ENCODE measurements at regions not wholly inside any gene's neighbourhood (a gene's known extent, or its start where the extent isn't known, plus 50 kb on each side); places are given as distances from the start of the nearest gene placed in this dataset.
"Not testable (repeated sequence)": the region's sequence is repeated elsewhere in the genome, so short reads cannot be mapped to it uniquely, and the experiment has no call there.

DNA sequence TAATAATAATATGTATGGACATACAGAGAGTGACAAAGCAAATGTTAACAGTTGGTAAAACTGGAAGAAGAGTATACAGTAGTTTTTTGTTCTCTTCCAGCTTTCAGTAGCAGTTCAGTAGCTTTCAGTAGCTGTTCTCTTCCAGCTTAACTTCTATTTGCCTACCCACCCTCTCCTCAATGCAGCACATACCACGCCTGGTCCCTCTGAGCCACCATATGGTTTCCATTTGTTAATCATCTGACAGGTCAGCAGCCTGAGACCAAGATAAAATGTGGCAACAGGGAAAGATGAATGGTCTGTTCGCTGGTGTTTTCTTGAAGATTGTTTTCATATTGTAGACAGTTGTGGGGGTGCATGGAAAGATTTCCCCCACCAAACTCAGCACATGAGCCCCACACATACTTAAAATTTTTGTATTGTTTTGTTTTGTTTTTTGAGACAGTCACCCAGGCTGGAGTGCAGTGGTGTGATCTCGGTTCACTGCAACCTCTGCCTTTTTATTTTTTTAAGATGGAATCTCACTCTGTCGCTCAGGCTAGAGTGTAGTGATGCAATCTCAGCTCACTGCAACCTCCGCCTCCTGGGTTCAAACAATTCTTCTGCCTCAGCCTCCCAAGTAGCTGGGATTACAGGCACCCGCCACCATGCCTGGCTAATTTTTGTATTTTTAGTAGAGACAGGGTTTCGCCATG lies 56.8 kb downstream of the ATP6V0E2 start:
- H3K9me3 ChIP-seq; H3K36me3 ChIP-seq; H3K27me3 ChIP-seq; H3K4me3 ChIP-seq; H3K4me1 ChIP-seq; intact Hi-C loops (cut with DNase I); DNase-seq (ENCODE audit: low spot score in 2 of 2); H3K27ac ChIP-seq: not testable (repeated sequence)

DNA sequence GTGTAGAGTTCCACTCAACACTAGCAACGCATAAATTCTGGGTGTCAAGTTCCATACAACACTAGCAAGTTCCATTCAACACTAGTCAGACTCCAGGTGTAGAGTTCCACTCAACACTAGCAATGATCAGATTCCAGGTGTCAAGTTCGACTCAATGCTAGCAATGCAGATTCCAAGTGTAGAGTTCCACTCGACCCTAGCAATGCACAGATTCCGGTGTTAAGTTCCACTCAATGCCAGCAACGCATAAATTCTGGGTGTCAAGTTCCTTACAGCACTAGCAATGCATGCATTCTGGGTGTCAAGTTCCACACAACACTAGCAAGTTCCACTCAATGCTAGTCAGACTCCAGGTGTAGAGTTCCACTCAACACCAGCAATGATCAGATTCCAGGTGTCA lies 60.0 kb downstream of the ATP6V0E2 start:
- H3K9me3 ChIP-seq; H3K27ac ChIP-seq; H3K36me3 ChIP-seq; intact Hi-C loops (cut with DNase I); H3K4me1 ChIP-seq; H3K27me3 ChIP-seq; DNase-seq (ENCODE audit: low spot score in 2 of 2); H3K4me3 ChIP-seq: not testable (repeated sequence)

DNA sequence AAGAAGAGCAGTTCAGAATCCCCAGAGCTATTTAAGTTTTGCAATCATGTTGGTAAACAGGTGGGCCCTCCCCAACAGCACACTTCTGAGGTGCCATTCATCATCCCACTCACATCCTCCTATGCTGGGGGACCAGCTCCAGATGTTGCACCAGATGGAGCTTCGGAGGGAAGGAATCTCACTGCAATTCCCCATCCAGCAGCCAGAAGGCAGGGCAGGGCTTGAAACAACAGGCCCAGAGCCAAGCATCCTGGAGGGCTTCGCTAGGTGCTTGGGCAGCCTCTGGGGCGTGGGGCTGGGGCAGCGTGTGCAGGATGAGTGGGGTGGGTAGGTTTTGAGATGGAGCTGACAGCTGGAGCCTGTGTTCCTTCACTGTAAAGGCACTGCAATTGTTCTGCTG lies 73.6 kb downstream of the ATP6V0E2 start:
- DNase-seq (ENCODE audit: low spot score in 2 of 2); H3K27me3 ChIP-seq; H3K9me3 ChIP-seq; H3K4me1 ChIP-seq; H3K4me3 ChIP-seq; intact Hi-C loops (cut with DNase I); H3K36me3 ChIP-seq; H3K27ac ChIP-seq: not testable (repeated sequence)

DNA sequence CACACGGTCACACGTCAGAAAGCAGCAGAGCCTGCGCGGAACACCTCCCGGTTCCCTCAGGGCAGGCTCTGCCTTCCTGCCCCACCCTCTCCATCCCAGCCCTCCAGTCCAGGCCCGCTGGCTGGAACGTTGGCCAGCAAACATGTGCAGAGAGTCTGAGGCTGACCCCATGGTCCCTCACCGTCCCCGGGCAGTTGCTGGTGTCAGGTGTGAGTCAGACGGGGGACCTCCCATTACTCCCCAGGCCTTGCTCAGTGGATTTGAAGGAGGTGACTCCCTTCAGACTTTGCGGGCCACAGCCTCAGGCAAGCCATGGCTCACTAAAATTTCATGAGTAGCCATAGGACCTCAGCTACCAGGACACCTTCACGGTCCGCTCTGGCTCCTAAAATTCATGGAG lies 74.7 kb downstream of the ATP6V0E2 start:
- DNase-seq (ENCODE audit: low spot score in 2 of 2); H3K27ac ChIP-seq; H3K27me3 ChIP-seq; H3K4me3 ChIP-seq; intact Hi-C loops (cut with DNase I); H3K9me3 ChIP-seq; H3K36me3 ChIP-seq; H3K4me1 ChIP-seq: not testable (repeated sequence)

DNA sequence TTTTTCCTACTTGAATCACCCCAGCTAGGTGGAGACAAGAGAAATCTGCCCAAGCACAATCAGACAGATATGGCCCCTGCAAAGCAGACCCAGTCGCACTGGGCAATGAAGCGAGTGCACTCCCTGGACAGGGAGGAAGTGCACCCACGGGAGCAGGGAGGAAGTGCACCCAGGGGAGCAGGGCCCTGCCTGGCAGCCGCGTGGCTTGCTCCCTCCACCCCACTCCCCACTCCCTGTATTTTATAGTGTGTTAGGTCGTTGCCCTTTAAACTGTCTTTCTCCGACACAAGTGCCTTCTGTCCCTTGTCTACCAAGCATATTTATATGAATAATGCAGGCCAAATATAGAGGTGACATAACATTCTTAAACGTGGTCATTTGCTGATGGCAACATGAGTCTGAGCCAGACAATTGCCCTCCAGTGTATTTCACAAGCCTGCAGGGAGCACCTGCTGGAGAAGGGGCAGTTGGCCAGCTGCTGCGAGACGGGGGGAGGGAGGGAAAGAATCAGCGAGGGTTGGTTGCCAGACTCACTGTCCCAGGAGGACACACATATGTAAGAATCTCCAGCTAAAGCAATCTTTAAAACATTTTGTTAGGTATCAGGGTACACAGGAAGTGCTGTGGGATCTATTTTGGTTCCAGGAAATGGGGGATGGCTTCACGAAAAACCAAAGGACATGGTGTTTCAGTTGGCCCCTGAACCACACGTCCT lies 76.3 kb downstream of the ATP6V0E2 start:
- H3K4me1 ChIP-seq; DNase-seq (ENCODE audit: low spot score in 2 of 2); H3K4me3 ChIP-seq; H3K27ac ChIP-seq; intact Hi-C loops (cut with DNase I); H3K36me3 ChIP-seq; H3K9me3 ChIP-seq; H3K27me3 ChIP-seq: not testable (repeated sequence)

DNA sequence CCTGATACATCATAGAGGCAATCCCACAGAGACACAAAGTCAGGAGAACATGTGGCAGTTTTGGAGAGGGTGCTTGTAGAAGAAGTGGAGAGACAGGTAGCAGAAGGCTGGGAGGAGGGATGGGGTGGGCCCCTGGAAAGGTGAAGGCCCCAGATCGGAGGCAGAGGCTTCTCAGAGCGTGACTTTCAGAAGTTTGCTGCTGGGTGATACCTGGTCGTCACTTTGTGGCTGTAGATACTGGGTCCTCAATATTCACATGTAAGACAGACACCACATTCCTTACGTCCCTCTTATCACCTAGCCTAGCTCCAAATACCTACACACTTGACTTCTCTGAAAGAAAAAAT lies 76.8 kb downstream of the ATP6V0E2 start:
- H3K36me3 ChIP-seq; H3K4me1 ChIP-seq; DNase-seq (ENCODE audit: low spot score in 2 of 2); H3K4me3 ChIP-seq; H3K27ac ChIP-seq; H3K27me3 ChIP-seq; H3K9me3 ChIP-seq; intact Hi-C loops (cut with DNase I): not testable (repeated sequence)

DNA sequence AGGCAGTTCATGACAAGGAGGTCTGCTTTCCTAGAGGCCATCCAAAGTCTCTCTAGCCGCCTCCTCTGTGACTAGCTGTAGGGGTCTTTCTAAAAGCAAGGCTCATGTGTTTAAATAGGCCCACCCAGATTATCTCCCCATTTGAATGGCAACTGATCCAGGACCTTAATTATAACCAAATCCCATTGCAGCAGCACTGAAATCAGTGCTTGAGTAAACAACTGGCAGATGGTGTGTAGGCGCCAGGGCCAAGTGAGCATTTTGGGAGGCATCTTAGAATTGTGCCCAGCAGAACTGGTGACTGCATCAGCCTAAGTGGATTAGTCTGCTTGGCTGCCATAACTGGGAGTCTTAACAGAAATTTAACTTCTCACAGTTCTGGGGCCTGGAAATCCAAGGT lies 77.8 kb downstream of the ATP6V0E2 start:
- H3K4me1 ChIP-seq; H3K27ac ChIP-seq; H3K36me3 ChIP-seq; H3K27me3 ChIP-seq; DNase-seq (ENCODE audit: low spot score in 2 of 2); H3K9me3 ChIP-seq; H3K4me3 ChIP-seq; intact Hi-C loops (cut with DNase I): not testable (repeated sequence)

DNA sequence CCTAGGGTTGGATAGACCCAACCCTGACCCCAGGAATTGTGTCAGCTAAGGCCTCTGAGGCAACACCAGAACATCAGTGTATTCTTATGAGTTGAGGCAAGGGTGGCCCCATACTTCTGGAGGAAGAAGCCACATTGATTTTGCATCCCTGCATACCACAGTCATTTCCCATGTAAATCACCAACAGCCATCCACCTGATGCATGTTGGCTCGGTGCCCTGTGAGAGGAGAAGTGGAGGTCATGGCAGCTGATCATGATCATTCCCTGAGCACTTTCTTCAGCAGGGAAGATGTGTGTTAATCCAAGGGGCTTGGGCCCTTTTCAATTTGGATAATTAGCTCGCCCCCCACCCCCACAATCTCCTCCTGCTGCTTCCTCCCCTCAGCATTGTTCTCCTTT lies 85.1 kb downstream of the ATP6V0E2 start:
- intact Hi-C loops (cut with DNase I); DNase-seq (ENCODE audit: low spot score in 2 of 2); H3K27ac ChIP-seq; H3K27me3 ChIP-seq; H3K4me3 ChIP-seq; H3K9me3 ChIP-seq; H3K4me1 ChIP-seq; H3K36me3 ChIP-seq: not testable (repeated sequence)

DNA sequence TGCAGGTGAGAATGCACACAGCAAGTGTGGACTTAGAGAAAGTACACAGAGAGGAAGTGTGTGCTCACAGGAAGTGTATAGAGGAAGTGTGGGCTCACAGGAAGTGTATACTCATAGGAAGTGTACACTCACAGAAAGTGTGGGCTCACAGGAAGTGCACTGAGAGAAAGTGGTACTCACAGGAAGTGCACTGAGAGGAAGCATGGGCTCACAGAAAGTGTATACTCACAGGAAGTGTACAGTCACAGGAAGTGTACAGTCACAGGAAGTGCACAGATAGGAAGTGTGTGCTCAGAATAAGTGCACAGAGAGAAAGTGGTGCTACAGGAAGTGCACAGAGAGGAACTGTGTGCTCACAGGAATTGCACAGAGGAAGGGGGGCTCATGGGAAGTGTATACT lies 87.1 kb downstream of the ATP6V0E2 start:
- H3K27me3 ChIP-seq; H3K27ac ChIP-seq; DNase-seq (ENCODE audit: low spot score in 2 of 2); H3K4me1 ChIP-seq; H3K36me3 ChIP-seq; H3K4me3 ChIP-seq; H3K9me3 ChIP-seq; intact Hi-C loops (cut with DNase I): not testable (repeated sequence)

DNA sequence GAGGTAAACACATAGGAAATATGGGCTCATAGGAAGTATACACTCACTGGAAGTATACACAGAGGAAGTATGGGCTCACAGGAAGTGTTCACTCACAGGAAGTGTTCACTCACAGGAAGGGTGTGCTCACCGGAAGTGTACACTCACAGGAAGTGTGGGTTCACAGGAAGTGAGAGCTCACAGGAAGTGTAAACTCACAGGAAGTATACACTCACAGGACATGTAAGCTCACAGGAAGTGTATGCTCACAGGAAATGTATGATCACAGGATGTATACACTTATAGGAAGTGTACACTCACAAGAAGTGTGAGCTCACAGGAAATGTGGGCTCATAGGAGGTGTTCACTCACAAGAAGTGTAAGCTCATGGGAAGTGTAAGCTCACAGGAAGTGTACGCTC lies 88.1 kb downstream of the ATP6V0E2 start:
- DNase-seq (ENCODE audit: low spot score in 2 of 2); H3K9me3 ChIP-seq; H3K4me3 ChIP-seq; H3K27me3 ChIP-seq; intact Hi-C loops (cut with DNase I); H3K4me1 ChIP-seq; H3K36me3 ChIP-seq; H3K27ac ChIP-seq: not testable (repeated sequence)

DNA sequence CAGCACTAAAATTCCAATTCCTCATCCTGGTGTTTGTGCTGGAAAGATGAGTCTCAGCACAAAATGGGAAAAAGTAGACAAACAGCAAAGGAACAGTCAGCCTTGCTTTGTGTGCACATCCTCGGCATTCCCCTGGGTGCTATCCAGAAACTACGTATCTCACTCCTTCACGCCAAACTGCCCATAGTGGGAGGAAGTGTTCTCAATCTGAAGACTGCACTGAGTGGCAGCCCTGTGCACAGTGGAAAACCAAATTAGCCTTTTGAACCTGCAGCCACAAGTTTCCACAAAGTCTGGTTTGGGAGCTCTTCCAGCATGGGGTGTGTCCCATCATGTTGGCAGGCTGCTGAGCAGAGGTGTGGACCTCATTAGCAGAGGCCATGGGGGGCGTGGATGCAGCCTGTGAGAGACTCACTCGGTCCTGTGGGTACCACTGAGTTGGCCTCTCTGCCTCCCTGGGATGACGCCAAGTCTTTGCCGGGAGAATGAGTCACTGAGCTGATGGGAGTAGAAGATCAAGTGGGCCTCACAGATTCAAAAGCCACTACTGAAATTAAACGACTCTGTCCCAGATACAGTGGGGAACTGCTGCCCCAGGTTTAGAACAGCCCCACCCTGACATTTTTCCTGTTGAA lies 89.0 kb downstream of the ATP6V0E2 start:
- H3K4me1 ChIP-seq; H3K4me3 ChIP-seq; H3K27ac ChIP-seq; H3K36me3 ChIP-seq; H3K9me3 ChIP-seq; DNase-seq (ENCODE audit: low spot score in 2 of 2); H3K27me3 ChIP-seq; intact Hi-C loops (cut with DNase I): not testable (repeated sequence)

DNA sequence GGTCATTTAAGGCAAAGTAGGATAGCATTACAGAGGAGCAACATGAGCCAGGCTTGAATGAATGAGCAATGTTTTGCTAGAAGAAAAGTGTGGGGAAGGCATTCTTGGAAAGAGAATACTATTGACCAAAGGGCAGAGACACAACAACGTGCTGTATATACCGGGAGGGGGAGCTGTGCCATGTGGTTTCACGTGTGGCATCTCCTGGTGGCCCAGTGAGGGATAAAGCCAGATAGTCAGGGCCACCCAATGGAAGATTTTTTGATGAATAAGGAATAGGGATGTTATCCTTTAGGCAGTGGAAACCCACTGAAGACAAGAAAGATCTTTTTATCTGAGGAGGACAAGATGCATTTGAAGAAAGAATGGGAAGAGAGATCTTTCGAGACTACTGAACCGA lies 90.2 kb downstream of the ATP6V0E2 start:
- DNase-seq (ENCODE audit: low spot score in 2 of 2); H3K4me1 ChIP-seq; intact Hi-C loops (cut with DNase I); H3K36me3 ChIP-seq; H3K27ac ChIP-seq; H3K9me3 ChIP-seq; H3K27me3 ChIP-seq; H3K4me3 ChIP-seq: not testable (repeated sequence)

DNA sequence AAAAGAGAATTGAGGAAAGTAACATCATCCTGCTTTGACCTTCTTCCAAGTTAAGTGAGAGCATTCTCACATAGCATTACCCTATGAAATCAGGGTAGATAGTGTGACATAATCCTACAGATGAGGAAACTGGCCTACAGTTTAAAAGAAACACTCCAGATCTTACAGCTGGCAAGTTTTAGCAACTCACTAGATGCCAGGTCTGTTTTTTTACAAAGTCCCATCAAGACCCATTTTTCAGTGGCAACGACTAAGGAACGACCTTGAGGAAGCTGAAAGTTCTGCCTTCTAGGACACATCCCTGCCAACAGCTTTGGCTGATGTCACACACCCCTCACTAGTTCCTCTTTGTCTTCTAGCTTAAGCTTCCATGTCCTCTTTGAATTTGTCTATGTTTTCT lies 92.7 kb downstream of the ATP6V0E2 start:
- DNase-seq (ENCODE audit: low spot score in 2 of 2); intact Hi-C loops (cut with DNase I); H3K4me3 ChIP-seq; H3K27ac ChIP-seq; H3K27me3 ChIP-seq; H3K9me3 ChIP-seq; H3K4me1 ChIP-seq; H3K36me3 ChIP-seq: not testable (repeated sequence)

DNA sequence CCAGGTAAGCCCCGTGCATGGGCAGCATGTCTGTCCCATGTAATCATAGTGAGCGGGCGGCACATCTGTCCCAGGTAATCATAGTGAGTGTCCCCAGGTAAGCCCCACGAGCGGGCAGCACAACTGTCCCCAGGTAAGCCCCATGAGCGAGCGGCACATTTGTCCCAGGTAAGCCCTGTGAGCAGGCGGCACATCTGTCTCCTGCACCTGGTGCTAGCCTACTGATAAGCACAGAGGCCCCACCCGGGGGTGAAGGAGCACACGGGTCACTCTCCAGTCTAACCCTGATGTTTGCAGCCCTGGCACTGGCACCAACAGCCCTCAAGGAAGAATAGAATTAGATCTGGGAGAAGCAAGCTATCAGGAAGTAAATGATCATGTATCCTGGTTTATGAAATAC lies 99.2 kb downstream of the ATP6V0E2 start:
- H3K36me3 ChIP-seq; H3K27ac ChIP-seq; H3K4me1 ChIP-seq; H3K27me3 ChIP-seq; intact Hi-C loops (cut with DNase I); DNase-seq (ENCODE audit: low spot score in 2 of 2); H3K4me3 ChIP-seq; H3K9me3 ChIP-seq: not testable (repeated sequence)
